ENCODE measurements at regions not wholly inside any gene's neighbourhood (a gene's known extent, or its start where the extent isn't known, plus 50 kb on each side); places are given as distances from the start of the nearest gene placed in this dataset.
A peak's percentile ranks its signal among the peaks of the same experiment; 100 is the strongest.
"Not testable (repeated sequence)": the region's sequence is repeated elsewhere in the genome, so short reads cannot be mapped to it uniquely, and the experiment has no call there.

GRCh38 chr3:18124501-18124900, 300.6 kb downstream of the SATB1 start:
- no peak for DNase-seq (ENCODE audit: low spot score)

GRCh38 chr3:18122264-18122663, 302.9 kb downstream of the SATB1 start:
- DNase-seq (ENCODE audit: low spot score): no peak

- DNase-seq (ENCODE audit: low spot score): no peak
Measured at GRCh38 chr3:18121020-18121419, 304.1 kb downstream of the SATB1 start.

GRCh38 chr3:18119866-18120265, 305.3 kb downstream of the SATB1 start:
- DNase-seq (ENCODE audit: low spot score): no peak

GRCh38 chr3:18114894-18115293, 310.2 kb downstream of the SATB1 start:
- no peak for DNase-seq (ENCODE audit: low spot score)

- DNase-seq (ENCODE audit: low spot score): no peak
Measured at GRCh38 chr3:18113417-18113816, 311.7 kb downstream of the SATB1 start.

- no peak for DNase-seq (ENCODE audit: low spot score)
Measured at GRCh38 chr3:18112674-18113375, 312.3 kb downstream of the SATB1 start.

GRCh38 chr3:18111796-18112232, 313.3 kb downstream of the SATB1 start:
- no peak for DNase-seq (ENCODE audit: low spot score)

GRCh38 chr3:18103591-18103990, 321.5 kb downstream of the SATB1 start:
- no peak for DNase-seq (ENCODE audit: low spot score)

GRCh38 chr3:18100121-18100520, 325.0 kb downstream of the SATB1 start:
- DNase-seq (ENCODE audit: low spot score): no peak

- no peak for DNase-seq (ENCODE audit: low spot score)
Measured at GRCh38 chr3:18099611-18100010, 325.5 kb downstream of the SATB1 start.

GRCh38 chr3:18098960-18099587, 326.1 kb downstream of the SATB1 start:
- DNase-seq (ENCODE audit: low spot score): peak; percentile 21

- no peak for DNase-seq (ENCODE audit: low spot score)
Measured at GRCh38 chr3:18097989-18098388, 327.1 kb downstream of the SATB1 start.

- DNase-seq (ENCODE audit: low spot score): no peak
Measured at GRCh38 chr3:18097473-18097872, 327.7 kb downstream of the SATB1 start.

GRCh38 chr3:18092726-18093125, 332.4 kb downstream of the SATB1 start:
- DNase-seq (ENCODE audit: low spot score): no peak

- no peak for DNase-seq (ENCODE audit: low spot score)
Measured at GRCh38 chr3:18090377-18090776, 334.8 kb downstream of the SATB1 start.

GRCh38 chr3:18087988-18088387, 337.2 kb downstream of the SATB1 start:
- DNase-seq (ENCODE audit: low spot score): no peak

- DNase-seq (ENCODE audit: low spot score): no peak
Measured at GRCh38 chr3:18086760-18087159, 338.4 kb downstream of the SATB1 start.

- DNase-seq (ENCODE audit: low spot score): no peak
Measured at GRCh38 chr3:18086078-18086477, 339.1 kb downstream of the SATB1 start.

GRCh38 chr3:18085429-18085828, 339.7 kb downstream of the SATB1 start:
- DNase-seq (ENCODE audit: low spot score): no peak

- DNase-seq (ENCODE audit: low spot score): not testable (repeated sequence)
Measured at GRCh38 chr3:18083273-18083590, 340.8 kb upstream of the TBC1D5 start.

GRCh38 chr3:18082551-18083272, 340.3 kb upstream of the TBC1D5 start:
- no peak for DNase-seq (ENCODE audit: low spot score)

GRCh38 chr3:18080198-18080689, 337.8 kb upstream of the TBC1D5 start:
- DNase-seq (ENCODE audit: low spot score): no peak

All from hepatic stellate cell (primary cell).